GM19397 (cell line): ENCODE measurements at regions not wholly inside any gene's neighbourhood (a gene's known extent, or its start where the extent isn't known, plus 50 kb on each side); places are given as distances from the start of the nearest gene placed in this dataset.

Experiments used
- ATAC-seq: cut with Tn5 transposase; IDR thresholded peaks from one replicate; pipeline ENCODE4 v1.9.1; 2021; ENCODE audit warnings: mild to moderate bottlenecking, moderate library complexity; ENCODE audit not compliant: unreplicated experiment

DNA sequence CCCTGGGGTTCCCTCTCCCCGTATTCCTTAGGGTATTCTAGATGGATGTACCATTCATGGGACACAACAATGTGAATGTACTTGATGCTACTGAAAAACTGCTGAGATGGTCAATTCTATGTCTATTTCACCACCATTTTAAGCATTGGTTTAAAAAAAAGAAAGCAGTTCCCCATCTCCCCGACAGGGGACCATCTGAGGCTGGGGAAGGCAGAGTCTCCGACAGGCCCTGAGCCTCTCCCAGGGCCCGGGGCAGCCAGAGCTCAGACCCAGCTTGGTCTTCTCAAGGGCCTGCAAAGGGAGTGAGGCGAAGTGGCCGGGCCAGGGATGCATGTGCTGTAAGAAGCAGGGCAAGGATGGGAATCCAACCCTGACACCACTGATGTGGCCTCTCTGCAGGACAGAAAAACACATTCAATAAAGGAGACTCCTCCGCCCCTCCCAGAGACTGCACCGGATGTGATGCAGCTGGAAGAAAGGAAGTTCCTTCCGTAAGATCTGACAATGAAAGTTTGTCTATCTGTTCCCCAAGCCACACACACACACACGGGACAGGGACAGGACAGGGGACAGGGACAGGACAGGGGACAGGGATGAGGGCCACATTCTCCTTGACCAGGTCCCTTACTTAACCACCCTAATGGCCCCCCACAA is 234.1 kb downstream of the BCL11B start:
- no peak for ATAC-seq

DNA sequence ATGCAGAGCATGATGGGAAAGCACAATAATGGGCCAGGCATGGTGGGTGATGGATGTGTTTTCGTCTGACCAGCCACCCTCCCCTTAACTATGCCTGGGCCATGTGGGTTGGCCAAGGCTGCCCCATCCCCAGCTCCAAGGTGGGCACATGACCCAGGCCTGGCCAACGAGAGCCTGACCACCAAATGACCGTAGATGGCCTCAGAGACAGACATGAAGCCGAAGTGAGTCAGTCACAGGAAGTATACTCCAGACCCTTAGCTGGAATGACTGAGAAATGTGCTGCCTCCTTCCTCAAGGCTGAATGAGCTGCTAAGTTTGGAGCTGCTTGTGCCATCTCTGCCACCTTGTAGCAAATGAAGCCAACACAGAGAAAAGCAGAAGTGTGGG is 233.6 kb downstream of the BCL11B start:
- no peak for ATAC-seq

GRCh38 chr14:99039331-99040041 is 232.5 kb downstream of the BCL11B start:
- ATAC-seq, result no peak

GRCh38 chr14:99040052-99040451 is 231.9 kb downstream of the BCL11B start:
- no peak for ATAC-seq

DNA sequence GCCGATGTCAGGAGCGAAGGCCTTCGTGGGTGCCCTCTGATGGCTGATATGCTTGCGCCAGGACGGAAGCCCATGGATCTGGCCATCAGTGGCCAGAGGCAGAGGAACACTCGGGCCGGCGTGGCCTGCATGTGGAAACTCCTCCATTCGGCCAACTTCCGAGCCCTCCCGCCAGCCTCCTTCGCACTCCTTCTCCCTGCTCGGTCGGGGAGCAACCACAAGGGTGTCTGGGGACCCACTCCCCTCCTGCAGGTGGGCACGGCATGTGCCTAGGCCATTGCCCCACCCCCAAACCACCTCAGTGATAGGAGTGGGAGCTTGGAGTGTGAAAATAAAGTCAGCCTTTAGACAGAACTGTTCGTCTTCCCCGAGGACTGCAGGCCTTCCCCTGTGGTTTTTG is 231.3 kb downstream of the BCL11B start:
- no peak for ATAC-seq

DNA sequence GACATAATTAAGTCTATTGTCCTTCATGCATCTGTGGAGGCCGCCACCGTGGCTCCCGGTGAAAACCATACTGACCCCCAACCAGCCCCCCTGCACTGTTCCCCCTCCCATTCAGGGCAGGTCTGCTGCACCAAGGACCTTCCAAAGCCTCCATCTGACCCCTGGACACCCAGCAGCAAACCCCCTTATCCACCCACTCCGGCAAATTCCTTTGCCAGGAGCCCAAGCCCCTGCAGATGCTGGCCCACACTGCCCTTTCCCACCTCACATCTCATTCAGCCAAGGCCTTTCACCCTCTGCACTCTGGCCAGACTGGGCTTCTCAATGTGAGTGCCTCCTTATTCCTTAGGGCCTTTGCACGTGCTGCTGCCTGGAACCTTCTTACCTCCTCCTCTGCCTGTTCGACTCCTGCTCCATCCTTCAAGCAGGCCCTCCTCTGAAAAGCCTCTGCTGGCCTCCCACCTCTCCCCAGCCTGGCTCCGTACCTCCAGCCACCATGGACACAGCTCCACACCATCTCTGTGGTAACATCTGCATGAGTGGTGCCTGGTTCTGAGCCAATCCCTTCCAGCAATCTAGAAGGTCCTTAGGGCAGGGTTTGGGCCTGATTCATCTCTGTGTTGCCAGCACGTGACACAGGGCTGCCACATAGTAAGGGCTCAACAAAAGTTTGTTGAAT is 230.7 kb downstream of the BCL11B start:
- no peak for ATAC-seq

DNA sequence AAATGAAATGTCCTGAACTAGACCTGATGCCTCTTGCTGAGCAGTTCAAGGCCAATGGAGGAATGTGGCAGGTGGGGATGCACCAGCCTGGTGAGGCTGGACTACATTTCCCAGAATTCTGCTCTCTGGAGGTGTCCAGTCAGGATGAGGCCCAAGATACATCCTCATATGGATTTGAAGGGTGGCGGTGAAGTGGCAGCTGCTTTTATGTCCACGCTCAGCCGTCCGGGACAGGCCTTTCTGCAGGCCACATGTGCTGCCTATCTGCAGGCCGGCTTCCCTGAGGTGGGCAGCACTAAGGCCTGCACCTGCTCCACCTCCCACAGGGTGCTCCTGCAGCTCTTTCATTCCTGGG is 230.2 kb downstream of the BCL11B start:
- no peak for ATAC-seq

DNA sequence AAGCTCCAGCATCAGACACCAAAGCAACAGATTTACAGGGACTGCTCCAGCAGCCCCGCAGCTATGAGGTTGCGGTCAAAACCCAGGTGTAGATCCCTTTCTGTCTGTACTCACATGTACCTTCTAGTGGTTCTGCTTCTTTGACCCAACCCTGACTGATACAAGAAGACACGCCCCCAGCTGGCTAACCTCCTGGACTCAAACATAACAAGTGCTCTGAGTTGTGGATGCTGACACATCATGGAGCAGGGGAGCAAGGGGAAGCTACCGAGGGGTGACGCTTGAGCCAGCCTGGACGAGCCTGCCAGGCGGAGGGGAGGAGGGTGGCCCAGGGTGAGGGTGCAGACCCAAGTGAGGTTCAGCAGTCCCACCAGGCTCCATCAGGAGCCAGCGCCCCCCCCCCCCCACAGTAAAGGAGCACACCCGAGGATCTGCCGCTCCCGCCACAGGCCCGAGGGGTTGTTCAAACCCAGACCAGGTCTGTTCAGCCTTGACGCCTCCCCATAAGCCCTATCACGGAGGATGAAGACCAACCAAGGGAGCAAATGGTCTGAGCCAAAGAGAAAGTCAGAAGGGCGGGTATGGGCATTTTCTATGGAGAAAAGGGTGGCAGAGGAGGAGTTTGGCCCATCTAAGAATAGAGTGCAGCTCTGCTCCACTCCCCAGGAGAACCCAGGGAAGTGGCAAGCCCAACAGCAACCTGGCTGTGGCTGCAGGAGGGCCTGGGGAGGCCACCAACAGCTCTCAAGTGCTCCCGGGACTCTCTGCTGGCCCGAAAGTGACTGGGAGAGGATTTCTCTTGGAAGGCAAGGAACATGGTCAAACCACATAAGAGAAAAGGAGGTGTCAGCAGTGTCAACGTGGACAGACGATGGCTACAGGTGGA is 229.4 kb downstream of the BCL11B start:
- no peak for ATAC-seq

DNA sequence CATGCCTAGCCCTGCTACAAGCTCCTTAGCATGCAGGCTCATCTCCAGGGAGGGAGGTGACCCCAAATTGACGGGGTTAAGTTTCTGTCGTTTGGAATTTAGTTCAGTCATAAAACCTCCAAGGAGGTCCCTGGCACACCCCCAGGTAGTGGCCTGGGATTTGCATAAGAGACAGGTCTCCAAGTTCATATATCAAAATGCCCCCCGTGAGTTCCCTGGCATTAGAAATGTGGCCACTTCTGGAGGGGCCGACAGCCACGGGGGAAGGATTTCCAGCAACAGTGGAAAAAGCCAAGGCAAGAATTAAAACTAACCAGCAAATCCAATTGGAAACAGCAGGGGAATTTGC is 228.8 kb downstream of the BCL11B start:
- ATAC-seq, result no peak

DNA sequence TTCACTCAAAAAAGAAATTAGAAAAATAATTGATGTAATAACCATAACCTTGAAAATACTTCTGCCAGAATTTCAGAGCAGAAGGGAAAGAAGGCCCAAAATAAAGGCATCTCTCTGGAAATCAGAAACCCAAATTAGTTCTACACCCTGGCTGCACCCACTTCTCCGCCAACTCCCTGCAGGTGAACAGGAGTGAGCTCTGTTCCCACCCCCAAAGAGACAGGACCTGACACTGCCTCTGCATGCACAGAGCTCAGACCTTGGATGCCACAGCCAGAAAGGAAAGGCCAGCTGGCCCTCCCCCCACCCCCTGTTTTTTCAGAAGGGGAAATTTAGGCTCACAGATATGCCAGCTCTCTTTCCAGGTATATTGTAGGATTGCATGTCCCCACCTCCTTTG is 228.2 kb downstream of the BCL11B start:
- no peak for ATAC-seq

DNA sequence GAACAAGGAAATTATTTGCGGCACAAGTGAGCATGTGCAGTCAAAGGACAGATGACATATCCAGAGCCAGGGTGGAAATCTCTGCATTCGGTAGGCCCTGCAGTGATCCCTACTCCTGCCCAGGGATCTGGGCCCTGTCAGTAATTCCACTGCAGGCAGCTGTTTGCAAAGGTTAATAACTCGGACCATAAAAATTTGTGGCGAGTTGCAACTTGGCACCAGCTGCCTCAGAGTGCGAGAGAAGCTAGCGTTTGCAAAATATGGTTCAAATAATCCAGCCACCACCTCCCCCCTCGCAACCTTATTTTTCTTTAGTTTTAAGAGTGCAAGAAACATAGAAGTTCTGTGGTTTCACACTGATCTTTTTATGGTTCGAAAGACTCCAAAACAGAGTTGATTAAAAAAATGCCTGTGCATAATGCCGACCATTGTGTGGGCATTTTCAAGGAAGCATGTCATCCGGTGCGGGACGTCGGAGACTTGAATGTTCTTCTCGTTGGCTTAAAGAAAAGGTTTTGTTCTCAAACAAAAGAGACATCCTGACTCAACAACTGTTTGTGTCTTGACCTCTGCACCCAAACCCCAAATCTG is 224.5 kb downstream of the BCL11B start:
- ATAC-seq, result no peak

DNA sequence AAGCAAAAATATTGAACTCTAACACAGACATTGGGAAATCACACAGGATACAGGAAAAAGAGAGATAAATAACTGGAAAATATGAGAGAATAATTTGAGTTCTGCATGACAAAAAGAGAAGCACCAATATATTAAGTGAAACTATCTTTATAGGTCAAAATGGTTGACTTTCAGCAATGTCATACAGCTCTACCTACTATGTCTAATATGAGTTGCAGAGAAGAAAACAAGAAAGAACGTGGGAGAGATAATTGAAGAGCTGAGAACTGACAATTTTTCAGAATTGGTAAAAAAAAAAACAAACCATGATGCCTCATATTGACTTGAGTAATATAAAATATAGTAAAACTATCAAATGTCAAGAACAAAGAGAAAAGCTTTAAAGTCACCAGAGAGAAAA is 221.7 kb downstream of the BCL11B start:
- ATAC-seq, result no peak

DNA sequence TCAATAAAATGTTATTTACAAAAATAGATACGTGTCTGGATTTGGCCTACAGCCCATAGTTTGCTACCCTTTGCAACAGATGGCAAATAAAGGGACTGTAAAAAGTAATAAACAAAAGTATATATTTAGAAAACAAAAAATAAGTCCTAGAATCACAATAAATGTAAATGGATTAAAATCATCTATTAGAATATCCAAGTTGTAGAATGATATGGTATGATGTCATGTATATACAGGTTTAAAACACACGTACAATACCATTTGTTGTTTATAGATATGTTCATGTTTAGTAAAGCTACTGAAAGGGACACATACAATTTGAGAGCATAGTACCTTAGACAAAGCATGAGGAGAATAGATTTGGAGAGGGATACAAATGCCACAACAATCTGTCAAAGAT is 219.5 kb downstream of the BCL11B start:
- ATAC-seq, result no peak

- ATAC-seq, result no peak
These were observed 217.0 kb downstream of the BCL11B start for GRCh38 chr14:99055019-99055418.

DNA sequence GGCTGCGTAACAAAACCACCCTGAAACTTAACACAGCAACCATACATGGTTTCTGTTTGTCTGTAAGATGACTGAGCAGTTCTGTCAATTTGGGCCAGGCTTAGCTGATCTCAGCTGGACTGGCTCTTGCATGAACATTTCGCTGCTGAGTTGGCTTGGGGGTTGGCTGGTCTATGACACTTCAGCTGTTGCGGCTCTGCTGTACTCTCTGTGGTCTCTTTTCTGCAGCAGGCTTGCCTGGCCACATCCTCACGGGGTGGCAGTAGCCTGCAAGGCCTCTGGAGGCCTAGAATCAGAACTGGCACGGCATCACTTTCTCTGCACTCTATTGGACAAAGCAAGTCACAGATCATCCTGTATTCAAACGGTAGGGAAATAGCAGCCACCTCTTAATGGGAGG is 216.2 kb downstream of the BCL11B start:
- no peak for ATAC-seq

DNA sequence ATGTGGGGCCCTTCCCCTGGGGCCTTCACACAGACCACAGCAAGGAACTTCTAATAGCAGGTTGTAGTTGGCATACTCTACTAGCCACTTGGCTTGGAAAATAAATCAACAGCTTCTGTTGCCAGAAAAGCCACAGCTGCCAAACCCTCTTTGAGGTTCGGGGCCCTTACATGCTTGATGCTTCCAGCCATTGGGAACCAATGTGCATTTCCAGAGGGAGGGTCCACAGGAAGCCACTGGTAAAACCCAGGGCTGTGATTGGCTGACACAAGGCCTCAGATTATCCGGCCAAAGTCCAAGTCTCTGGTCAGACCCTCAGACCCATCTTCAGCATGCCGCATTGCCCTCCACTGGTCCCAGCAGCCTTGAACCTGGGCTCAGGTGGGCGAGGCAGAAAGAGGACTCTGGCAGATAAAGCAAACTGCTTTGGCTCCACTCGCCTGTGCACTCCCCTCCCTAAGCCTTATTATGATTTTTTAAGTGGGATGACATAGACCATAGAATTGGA is 214.4 kb downstream of the BCL11B start:
- ATAC-seq, result no peak

GRCh38 chr14:99058542-99058941 is 213.5 kb downstream of the BCL11B start:
- no peak for ATAC-seq

DNA sequence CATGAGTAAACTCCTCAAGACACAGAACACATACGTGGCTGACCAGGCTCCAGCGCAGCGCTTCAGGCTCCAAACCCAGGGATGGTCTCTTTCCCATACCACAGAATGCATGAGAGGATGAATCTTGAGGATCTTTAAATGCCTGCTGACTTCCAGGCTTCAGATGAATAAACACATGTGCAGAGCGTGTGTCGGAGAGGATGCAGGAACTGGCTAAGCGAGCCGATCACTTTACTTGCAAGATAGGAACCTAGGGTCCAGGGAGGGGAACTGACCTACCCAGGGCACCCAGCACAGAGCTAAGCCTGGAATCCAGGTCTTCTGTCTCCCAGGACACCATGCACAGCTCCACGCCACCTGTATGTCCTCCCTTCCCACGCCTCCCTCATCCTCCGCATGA is 209.8 kb downstream of the BCL11B start:
- no peak for ATAC-seq

GRCh38 chr14:99062772-99063418 is 209.1 kb downstream of the BCL11B start:
- no peak for ATAC-seq

DNA sequence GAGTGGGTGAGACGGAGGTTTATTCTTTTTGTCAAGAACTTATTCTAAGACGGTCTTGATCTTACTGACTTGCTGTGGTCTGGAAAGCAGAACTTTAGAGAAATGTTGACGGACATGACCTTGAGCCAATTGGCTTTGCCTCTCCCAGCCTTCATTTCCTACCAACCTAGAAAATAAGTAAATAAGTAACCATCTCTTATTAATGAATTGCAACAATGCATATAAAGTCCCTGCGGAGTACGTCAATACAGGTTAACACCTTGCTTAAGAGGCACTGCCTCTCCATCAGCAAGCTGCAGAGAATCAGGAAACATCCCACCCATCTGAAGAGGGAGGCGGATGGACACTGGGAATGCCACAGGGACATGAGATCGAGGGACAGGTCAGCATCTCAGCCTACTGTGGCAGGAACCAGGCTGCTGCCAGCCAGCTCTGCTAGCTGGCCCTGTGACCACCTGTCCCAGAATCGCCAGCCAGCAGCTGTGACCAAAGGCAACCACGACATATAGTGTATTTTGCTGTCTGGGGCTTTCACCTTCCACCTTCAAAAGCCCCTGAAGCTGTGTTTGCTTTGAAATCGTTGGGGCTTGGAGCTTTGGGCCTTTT is 208.3 kb downstream of the BCL11B start:
- no peak for ATAC-seq
